Gastrocnemius medialis (tissue), 4 donors: ENCODE measurements at regions not wholly inside any gene's neighbourhood (a gene's known extent, or its start where the extent isn't known, plus 50 kb on each side); places are given as distances from the start of the nearest gene placed in this dataset.

Experiments
- ATAC-seq, 2 donors: fragments of 150-250 bp; one replicate each; pipeline ENCODE4 v1.9.1; 2016
- DNase-seq, 2 donors: peaks; one replicate each; pipeline ENCODE4 v3.0.0-alpha.2; 2019
- H3K27ac ChIP-seq, 4 donors: fragments of 200-600 bp; sonication (generic); 1 replicate in 1 of 4; 2 replicates in 3 of 4; pipeline ENCODE4 v1.5.1; 2016 to 2018; ENCODE audit warnings: mild to moderate bottlenecking in 2 of 4, moderate library complexity in 1 of 4
- H3K27me3 ChIP-seq, 3 donors: fragments of 200-600 bp; sonication (generic) in 2 of 3; 1 replicate in 1 of 3; 2 replicates in 2 of 3; pipeline versions ENCODE4 v1.5.1 to v1.6.0; 2016 to 2019; ENCODE audit warnings: mild to moderate bottlenecking in 1 of 3, moderate library complexity in 1 of 3
- H3K36me3 ChIP-seq, 2 donors: fragments of 200-600 bp; sonication (generic) in 1 of 2; one replicate each; pipeline ENCODE4 v1.5.1; 2017 to 2018
- H3K4me1 ChIP-seq, 2 donors: fragments of 200-600 bp; sonication (generic) in 1 of 2; one replicate each; pipeline ENCODE4 v1.5.1; 2016 to 2017; ENCODE audit warnings: mild to moderate bottlenecking in 2 of 2
- H3K4me3 ChIP-seq, 4 donors: fragments of 200-600 bp; sonication (generic) in 3 of 4; 1 replicate in 1 of 4; 2 replicates in 3 of 4; pipeline ENCODE4 v1.5.1; 2016 to 2019; ENCODE audit warnings: mild to moderate bottlenecking in 2 of 4
- H3K9me3 ChIP-seq, 3 donors: fragments of 200-600 bp; sonication (generic) in 2 of 3; 1 replicate in 1 of 3; 2 replicates in 2 of 3; pipeline ENCODE4 v1.5.1; 2016 to 2019
- CTCF ChIP-seq, 5 experiments: fragments of 450-650 bp in 3 of 5; fragments of 200-600 bp in 2 of 5; sonication (generic) in 2 of 5; IDR thresholded peaks in 4 of 5; conservative IDR thresholded peaks in 1 of 5; 1 replicate in 4 of 5; 2 replicates in 1 of 5; pipeline ENCODE4 v1.5.1; 2016 to 2019; ENCODE audit warnings: antibody characterized with exemption in 5 of 5, mild to moderate bottlenecking in 3 of 5, moderate library complexity in 3 of 5
- POLR2A ChIP-seq, 2 donors: fragments of 450-650 bp; IDR thresholded peaks; one replicate each; pipeline ENCODE4 v1.6.1; 2017; ENCODE audit warnings: antibody characterized with exemption in 2 of 2, mild to moderate bottlenecking in 2 of 2, moderate library complexity in 2 of 2
- in situ Hi-C, 4 donors: fragments of 200-750 bp; cut with MboI; loops; one replicate each; pipeline versions ENCODE4 v1.15.0 to v1.8.0; 2017; ENCODE audit warnings: low sequenced_read_pairs in 4 of 4
- intact Hi-C: fragments of 100-400 bp; cut with DNase I; formaldehyde crosslinking; loops from one replicate; pipeline ENCODE4 v1.15.1; 2023; ENCODE audit warnings: low total_unique reads

GRCh38 chr20:23243791-23244155 lies 106.8 kb upstream of the NXT1 start:
- no peaks in the 10 kb centered on the region for H3K36me3 ChIP-seq
- no peaks in the 10 kb centered on the region for H3K9me3 ChIP-seq
- H3K4me3 ChIP-seq, result no peak overlapping the region
- H3K27ac ChIP-seq, result no peak overlapping the region
- no peak for ATAC-seq
- TF ChIP-seq CTCF (IDR thresholded peaks at IDR 0.05 in 4 of 5, conservative IDR thresholded peaks at IDR 0.05 in 1 of 5) (no peak), POLR2A (IDR thresholded peaks at IDR 0.05) (no peak)
- no peak for DNase-seq
- no peaks in the 10 kb centered on the region for H3K27me3 ChIP-seq
- in situ Hi-C loops, result loop anchor here in 2 of 4 donors (25.0 kb wide), 1 partner anchor 556 kb away; no protein-coding TSS in a partner anchor
- H3K4me1 ChIP-seq, result peaks cover 0 to 5% of the 10 kb centered on the region in 2 donors
- intact Hi-C loops, result loop anchor here (10.0 kb wide), 1 partner anchor 101 kb away; no protein-coding TSS in a partner anchor

- Histone ChIP-seq H3K27me3 (no peaks in the 10 kb centered on the region), H3K27ac (no peak overlapping the region), H3K36me3 (no peaks in the 10 kb centered on the region), H3K4me3 (no peak overlapping the region), H3K9me3 (no peaks in the 10 kb centered on the region), H3K4me1 (peaks cover 0 to 3% of the 10 kb centered on the region in 2 donors)
- DNase-seq, result no peak
- ATAC-seq, result no peak
- intact Hi-C loops, result loop anchor here (10.0 kb wide), 1 partner anchor 102 kb away; no protein-coding TSS in a partner anchor
- TF ChIP-seq CTCF (IDR thresholded peaks at IDR 0.05 in 4 of 5, conservative IDR thresholded peaks at IDR 0.05 in 1 of 5) (no peak), POLR2A (IDR thresholded peaks at IDR 0.05) (no peak)
- in situ Hi-C loops, result loop anchor here in 2 of 4 donors (25.0 kb wide), 1 partner anchor 555 kb away; no protein-coding TSS in a partner anchor
Measured at GRCh38 chr20:23242556-23243180, 107.9 kb upstream of the NXT1 start.

GRCh38 chr20:23242104-23242503 lies 108.5 kb upstream of the NXT1 start:
- in situ Hi-C loops (loop anchor here in 2 of 4 donors (25.0 kb wide), 1 partner anchor 555 kb away; no protein-coding TSS in a partner anchor), intact Hi-C loops (loop anchor here (10.0 kb wide), 1 partner anchor 103 kb away; no protein-coding TSS in a partner anchor)
- Histone ChIP-seq H3K4me1 (no peaks in the 10 kb centered on the region), H3K9me3 (no peaks in the 10 kb centered on the region), H3K27me3 (no peaks in the 10 kb centered on the region), H3K27ac (no peak overlapping the region), H3K4me3 (no peak overlapping the region), H3K36me3 (no peaks in the 10 kb centered on the region)
- no peak for TF ChIP-seq CTCF (IDR thresholded peaks at IDR 0.05 in 4 of 5, conservative IDR thresholded peaks at IDR 0.05 in 1 of 5)
- TF ChIP-seq POLR2A (IDR thresholded peaks at IDR 0.05), result no peak
- no peak for ATAC-seq
- DNase-seq, result no peak

- H3K27ac ChIP-seq, result no peak overlapping the region
- in situ Hi-C loops (loop anchor here in 2 of 4 donors (25.0 kb wide), 1 partner anchor 554 kb away; no protein-coding TSS in a partner anchor), intact Hi-C loops (loop anchor here (10.0 kb wide), 1 partner anchor 103 kb away; no protein-coding TSS in a partner anchor)
- no peaks in the 10 kb centered on the region for H3K9me3 ChIP-seq
- H3K4me3 ChIP-seq, result no peak overlapping the region
- no peaks in the 10 kb centered on the region for H3K4me1 ChIP-seq
- no peak for DNase-seq
- no peaks in the 10 kb centered on the region for H3K27me3 ChIP-seq
- no peaks in the 10 kb centered on the region for H3K36me3 ChIP-seq
- TF ChIP-seq POLR2A (IDR thresholded peaks at IDR 0.05), result no peak
- TF ChIP-seq CTCF (IDR thresholded peaks at IDR 0.05 in 4 of 5, conservative IDR thresholded peaks at IDR 0.05 in 1 of 5), result no peak
- ATAC-seq, result no peak
Measured at GRCh38 chr20:23241416-23241815, 109.2 kb upstream of the NXT1 start.
